Small intestine (tissue), 7 donors: ENCODE measurements at regions not wholly inside any gene's neighbourhood (a gene's known extent, or its start where the extent isn't known, plus 50 kb on each side); places are given as distances from the start of the nearest gene placed in this dataset.
A peak's percentile ranks its signal among the peaks of the same experiment; 100 is the strongest.

Experiments used
- DNase-seq, 2 donors: peaks; one replicate each; pipeline versions ENCODE4 v3.0.0 to v3.0.0-alpha.2; 2013
- FAIRE-seq: peaks from 2 replicates; lab custom pipeline; 2012; peaks lifted over from hg19 to GRCh38; lab: Jason Lieb, UNC
- H3K27ac ChIP-seq, 3 donors: one replicate each; pipeline ENCODE4 v1.5.1; 2013; ENCODE audit warnings: low read length in 2 of 3, mild to moderate bottlenecking in 2 of 3, control low read depth in 1 of 3, inconsistent platforms in 1 of 3, low read depth in 1 of 3, moderate library complexity in 1 of 3
- H3K27me3 ChIP-seq, 3 donors: one replicate each; pipeline ENCODE4 v1.6.1; 2013; ENCODE audit warnings: low read length in 3 of 3, inconsistent platforms in 1 of 3; ENCODE audit not compliant: control insufficient read depth in 3 of 3, insufficient read depth in 3 of 3
- H3K36me3 ChIP-seq, 3 donors: one replicate each; pipeline ENCODE4 v1.6.1; 2013; ENCODE audit warnings: low read length in 3 of 3, inconsistent platforms in 1 of 3, low read depth in 1 of 3, mild to moderate bottlenecking in 1 of 3, moderate library complexity in 1 of 3; ENCODE audit not compliant: control insufficient read depth in 3 of 3, insufficient read depth in 2 of 3
- H3K4me1 ChIP-seq, 3 donors: one replicate each; pipeline ENCODE4 v1.6.1; 2013; ENCODE audit warnings: low read length in 2 of 3, inconsistent platforms in 1 of 3, low read depth in 1 of 3, mild to moderate bottlenecking in 1 of 3, moderate library complexity in 1 of 3; ENCODE audit not compliant: control insufficient read depth in 3 of 3, insufficient read depth in 2 of 3
- H3K4me3 ChIP-seq, 3 donors: one replicate each; pipeline ENCODE4 v1.5.1; 2013; ENCODE audit warnings: low read length in 3 of 3, control low read depth in 1 of 3, inconsistent platforms in 1 of 3, low read depth in 1 of 3, mild to moderate bottlenecking in 1 of 3, moderate library complexity in 1 of 3
- H3K9me3 ChIP-seq, 2 donors: one replicate each; pipeline ENCODE4 v1.6.1; 2013; ENCODE audit warnings: low read depth in 1 of 2, low read length in 1 of 2; ENCODE audit not compliant: control insufficient read depth in 2 of 2, insufficient read depth in 1 of 2
- WGBS, 3 donors: extraction: QIAGEN DNeasy Blood & Tissue Kit; methylation state at CpG; one replicate each; pipeline ENCODE4 v1.1.7; 2013; 5-methylcytosine and 5-hydroxymethylcytosine counted together
- donor health status: healthy with polysubstance abuse.
- donor health status: control.
- donor health status: control.
- donor health status: Bipolar disorder and iron deficiency.
- donor health status: healthy.

GRCh38 chr2:2422621-2423020 is 91.5 kb upstream of the MYT1L start:
- Histone ChIP-seq H3K4me3 (no peak overlapping the region), H3K36me3 (no peaks in the 10 kb centered on the region), H3K27me3 (no peaks in the 10 kb centered on the region), H3K4me1 (no peaks in the 10 kb centered on the region), H3K27ac (no peak overlapping the region), H3K9me3 (peaks cover 0 to 3% of the 10 kb centered on the region in 2 donors)
- WGBS, 3 donors: 59 to 66% (median 59%) methylated on average over 5 of the region's 5 CpGs
- DNase-seq: no peak
- FAIRE-seq: no peak

- no peak for FAIRE-seq
- Histone ChIP-seq H3K36me3 (no peaks in the 10 kb centered on the region), H3K4me3 (no peak overlapping the region), H3K9me3 (no peaks in the 10 kb centered on the region), H3K4me1 (no peaks in the 10 kb centered on the region), H3K27ac (no peak overlapping the region), H3K27me3 (no peaks in the 10 kb centered on the region)
- DNase-seq: no peak
- 87 to 91% (median 91%) methylated on average over 2 of the region's 2 CpGs for WGBS, 3 donors
These were observed 82.5 kb upstream of the MYT1L start for GRCh38 chr2:2413525-2413924.

GRCh38 chr2:2410987-2411386 is 79.9 kb upstream of the MYT1L start:
- Histone ChIP-seq H3K9me3 (no peaks in the 10 kb centered on the region), H3K27me3 (no peaks in the 10 kb centered on the region), H3K4me1 (no peaks in the 10 kb centered on the region), H3K36me3 (no peaks in the 10 kb centered on the region), H3K4me3 (no peak overlapping the region), H3K27ac (no peak overlapping the region)
- WGBS, 3 donors: 63 to 76% (median 65%) methylated on average over 10 of the region's 10 CpGs
- DNase-seq (no peak), FAIRE-seq (no peak)

GRCh38 chr2:2409481-2409880 is 78.4 kb upstream of the MYT1L start:
- WGBS, 3 donors: 68 to 74% (median 68%) methylated on average over 2 of the region's 2 CpGs
- Histone ChIP-seq H3K4me3 (no peak overlapping the region), H3K27me3 (no peaks in the 10 kb centered on the region), H3K9me3 (no peaks in the 10 kb centered on the region), H3K4me1 (no peaks in the 10 kb centered on the region), H3K27ac (no peak overlapping the region), H3K36me3 (no peaks in the 10 kb centered on the region)
- FAIRE-seq (no peak), DNase-seq (no peak)

GRCh38 chr2:2405780-2406179 is 74.7 kb upstream of the MYT1L start:
- H3K36me3 ChIP-seq: no peaks in the 10 kb centered on the region
- DNase-seq (no peak), FAIRE-seq (no peak)
- WGBS, 3 donors: 31 to 66% (median 48%) methylated on average over 1 of the region's 1 CpG
- H3K4me1 ChIP-seq: no peaks in the 10 kb centered on the region
- no peaks in the 10 kb centered on the region for H3K9me3 ChIP-seq
- H3K27ac ChIP-seq: no peak overlapping the region
- H3K27me3 ChIP-seq: no peaks in the 10 kb centered on the region
- H3K4me3 ChIP-seq: no peak overlapping the region

- no peaks in the 10 kb centered on the region for H3K27me3 ChIP-seq
- no peaks in the 10 kb centered on the region for H3K9me3 ChIP-seq
- no peaks in the 10 kb centered on the region for H3K4me1 ChIP-seq
- 86 to 88% (median 87%) methylated on average over 18 of the region's 18 CpGs for WGBS, 3 donors
- no peak overlapping the region for H3K4me3 ChIP-seq
- no peaks in the 10 kb centered on the region for H3K36me3 ChIP-seq
- FAIRE-seq (peak; percentile 53), DNase-seq (no peak)
- H3K27ac ChIP-seq: no peak overlapping the region
These were observed 69.4 kb upstream of the MYT1L start for GRCh38 chr2:2400286-2401038.

GRCh38 chr2:2399396-2399795 is 68.3 kb upstream of the MYT1L start:
- Histone ChIP-seq H3K9me3 (peaks cover 0 to 6% of the 10 kb centered on the region in 2 donors), H3K4me1 (no peaks in the 10 kb centered on the region), H3K4me3 (no peak overlapping the region), H3K27me3 (no peaks in the 10 kb centered on the region), H3K27ac (no peak overlapping the region), H3K36me3 (no peaks in the 10 kb centered on the region)
- FAIRE-seq (no peak), DNase-seq (no peak)
- whole genome bisulfite sequencing, 3 donors: 79 to 86% (median 82%) methylated on average over 8 of the region's 8 CpGs

GRCh38 chr2:2392332-2392731 is 61.3 kb upstream of the MYT1L start:
- H3K36me3 ChIP-seq: no peaks in the 10 kb centered on the region
- WGBS, 3 donors: 76 to 82% (median 76%) methylated on average over 2 of the region's 2 CpGs
- H3K9me3 ChIP-seq: peaks cover 0 to 17% of the 10 kb centered on the region in 2 donors
- no peak overlapping the region for H3K4me3 ChIP-seq
- H3K27me3 ChIP-seq: no peaks in the 10 kb centered on the region
- no peak overlapping the region for H3K27ac ChIP-seq
- no peaks in the 10 kb centered on the region for H3K4me1 ChIP-seq
- no peak for FAIRE-seq
- DNase-seq: no peak

GRCh38 chr2:2389215-2389614 is 58.1 kb upstream of the MYT1L start:
- FAIRE-seq (no peak), DNase-seq (no peak)
- Histone ChIP-seq H3K27ac (no peak overlapping the region), H3K4me1 (no peaks in the 10 kb centered on the region), H3K9me3 (peaks cover 0 to 11% of the 10 kb centered on the region in 2 donors), H3K27me3 (no peaks in the 10 kb centered on the region), H3K36me3 (no peaks in the 10 kb centered on the region), H3K4me3 (no peak overlapping the region)
